Gastroesophageal sphincter (tissue), 3 donors: ENCODE measurements at regions not wholly inside any gene's neighbourhood (a gene's known extent, or its start where the extent isn't known, plus 50 kb on each side); places are given as distances from the start of the nearest gene placed in this dataset.

Experiments used
- POLR2A ChIP-seq, 2 donors: fragments of 450-650 bp; IDR thresholded peaks; one replicate each; pipeline ENCODE4 v1.6.1; 2017; ENCODE audit warnings: antibody characterized with exemption in 2 of 2, mild to moderate bottlenecking in 2 of 2, moderate library complexity in 1 of 2
- TF ChIP-seq, protein P1 (sequence below), 4 experiments: fragments of 200-600 bp in 2 of 4; fragments of 450-650 bp in 2 of 4; sonication (generic) in 1 of 4; IDR thresholded peaks; one replicate each; pipeline ENCODE4 v1.5.1; 2017 to 2019; ENCODE audit warnings: antibody characterized with exemption in 4 of 4, mild to moderate bottlenecking in 2 of 4, moderate library complexity in 2 of 4

DNA sequence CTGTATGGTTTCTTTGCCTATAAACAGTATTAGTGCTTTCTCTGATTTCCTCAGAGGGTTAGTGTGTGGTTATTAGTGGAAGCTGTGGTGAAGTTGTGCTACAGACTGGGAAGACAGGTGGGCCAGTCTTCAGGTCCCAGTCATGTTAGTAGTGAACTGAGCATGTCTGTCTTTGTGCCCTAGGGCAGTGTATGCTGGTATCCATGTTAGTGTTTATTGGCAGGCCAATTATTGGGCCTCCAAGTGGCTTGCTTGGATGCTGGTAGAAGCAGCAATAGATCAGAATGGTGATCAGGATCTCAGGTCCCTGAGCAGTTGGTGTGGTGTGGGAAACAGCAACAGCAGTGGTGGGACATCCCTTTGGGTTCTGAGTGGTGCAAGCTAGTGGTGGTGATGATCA lies 137.6 kb downstream of the OTOR start:
- TF ChIP-seq POLR2A (IDR thresholded peaks at IDR 0.05): no peak
- TF ChIP-seq, protein P1, sequence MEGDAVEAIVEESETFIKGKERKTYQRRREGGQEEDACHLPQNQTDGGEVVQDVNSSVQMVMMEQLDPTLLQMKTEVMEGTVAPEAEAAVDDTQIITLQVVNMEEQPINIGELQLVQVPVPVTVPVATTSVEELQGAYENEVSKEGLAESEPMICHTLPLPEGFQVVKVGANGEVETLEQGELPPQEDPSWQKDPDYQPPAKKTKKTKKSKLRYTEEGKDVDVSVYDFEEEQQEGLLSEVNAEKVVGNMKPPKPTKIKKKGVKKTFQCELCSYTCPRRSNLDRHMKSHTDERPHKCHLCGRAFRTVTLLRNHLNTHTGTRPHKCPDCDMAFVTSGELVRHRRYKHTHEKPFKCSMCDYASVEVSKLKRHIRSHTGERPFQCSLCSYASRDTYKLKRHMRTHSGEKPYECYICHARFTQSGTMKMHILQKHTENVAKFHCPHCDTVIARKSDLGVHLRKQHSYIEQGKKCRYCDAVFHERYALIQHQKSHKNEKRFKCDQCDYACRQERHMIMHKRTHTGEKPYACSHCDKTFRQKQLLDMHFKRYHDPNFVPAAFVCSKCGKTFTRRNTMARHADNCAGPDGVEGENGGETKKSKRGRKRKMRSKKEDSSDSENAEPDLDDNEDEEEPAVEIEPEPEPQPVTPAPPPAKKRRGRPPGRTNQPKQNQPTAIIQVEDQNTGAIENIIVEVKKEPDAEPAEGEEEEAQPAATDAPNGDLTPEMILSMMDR (IDR thresholded peaks at IDR 0.05): no peak
